SIG-M5 treated with dmso at 0.1 percent for 504 hours (cell line): ENCODE measurements at regions not wholly inside any gene's neighbourhood (a gene's known extent, or its start where the extent isn't known, plus 50 kb on each side); places are given as distances from the start of the nearest gene placed in this dataset.
A peak's percentile ranks its signal among the peaks of the same experiment; 100 is the strongest.

Experiments
- DNase-seq: peaks from one replicate; lab custom pipeline; 2025; ENCODE audit not compliant: unreplicated experiment; lab: John Stamatoyannopoulos, UW

DNA sequence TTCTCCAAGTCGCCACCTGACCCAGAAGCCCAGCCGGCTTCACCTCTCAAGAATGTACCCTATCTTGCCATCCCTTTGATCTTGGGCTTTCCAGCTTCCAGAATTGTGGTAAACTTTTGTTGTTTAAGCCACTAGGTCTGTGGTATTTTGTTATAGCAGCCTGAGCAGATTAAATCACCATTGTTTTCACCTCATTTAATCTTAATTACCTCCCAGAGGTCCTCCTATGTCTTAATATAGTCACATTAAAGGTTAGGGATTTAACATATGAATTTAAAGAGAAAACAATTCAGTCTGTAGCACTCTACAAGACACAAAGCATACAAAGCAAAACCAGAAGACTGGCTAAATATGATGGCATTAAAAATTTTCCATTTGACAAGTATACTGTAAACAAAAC is 123.4 kb upstream of the CADM2 start:
- no peak for DNase-seq

DNA sequence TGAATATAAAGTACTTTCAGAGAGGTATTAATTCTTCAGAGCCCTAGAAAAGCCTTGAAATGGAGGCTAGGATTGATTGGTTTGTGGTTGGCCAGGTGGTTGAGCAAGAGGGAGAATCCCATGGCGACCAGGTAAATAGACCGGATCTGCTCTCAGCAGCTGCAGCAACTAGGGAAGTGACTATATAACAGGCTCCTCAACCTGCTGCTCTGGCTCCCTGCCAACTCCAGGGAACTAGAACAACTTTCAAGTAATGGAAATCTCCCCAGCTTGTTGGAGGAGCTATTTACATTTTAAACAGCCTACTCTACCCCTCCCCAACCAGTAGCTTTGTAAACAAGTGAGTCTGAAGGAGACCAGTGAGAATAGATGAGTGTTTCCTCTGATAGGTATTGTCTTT is 121.8 kb upstream of the CADM2 start:
- peak; percentile 28 for DNase-seq

DNA sequence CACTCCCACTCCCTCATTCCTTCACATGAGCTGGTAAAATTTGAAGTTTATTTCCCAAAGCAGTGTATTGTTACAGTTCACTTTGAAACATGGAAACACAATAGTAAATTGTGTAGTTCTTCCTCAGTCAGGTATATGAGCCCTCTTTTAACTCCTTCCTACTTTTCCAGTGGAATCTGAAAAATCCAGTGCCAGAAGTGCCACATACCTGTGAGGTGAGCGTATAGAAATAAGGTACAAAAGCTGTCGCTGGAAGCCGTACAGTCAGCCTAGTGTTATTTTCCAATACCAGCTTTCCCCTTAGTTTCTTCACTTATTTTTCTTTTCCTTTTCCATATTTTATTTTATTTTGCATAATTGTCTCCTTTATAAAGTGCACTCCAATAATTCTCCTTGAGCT is 81.7 kb upstream of the CADM2 start:
- no peak for DNase-seq

DNA sequence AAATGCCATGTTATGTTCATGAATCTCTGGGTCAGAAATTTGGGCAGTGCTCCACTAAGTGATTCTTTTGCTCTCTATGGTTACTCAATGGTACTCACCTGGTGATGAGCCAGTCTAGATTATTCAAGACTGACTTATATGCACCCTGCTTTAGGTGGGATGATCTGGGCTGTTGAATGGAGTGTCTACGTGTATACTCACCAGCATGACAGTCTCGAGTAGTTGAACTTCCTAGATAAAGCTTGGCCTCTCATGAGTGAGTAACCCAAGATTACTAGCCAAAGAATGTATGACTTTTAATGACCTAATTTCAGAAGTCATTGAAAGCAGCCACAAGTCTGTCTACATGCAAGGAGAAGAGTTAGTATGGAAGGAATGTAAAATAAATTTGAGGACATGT is 77.5 kb upstream of the CADM2 start:
- no peak for DNase-seq

DNA sequence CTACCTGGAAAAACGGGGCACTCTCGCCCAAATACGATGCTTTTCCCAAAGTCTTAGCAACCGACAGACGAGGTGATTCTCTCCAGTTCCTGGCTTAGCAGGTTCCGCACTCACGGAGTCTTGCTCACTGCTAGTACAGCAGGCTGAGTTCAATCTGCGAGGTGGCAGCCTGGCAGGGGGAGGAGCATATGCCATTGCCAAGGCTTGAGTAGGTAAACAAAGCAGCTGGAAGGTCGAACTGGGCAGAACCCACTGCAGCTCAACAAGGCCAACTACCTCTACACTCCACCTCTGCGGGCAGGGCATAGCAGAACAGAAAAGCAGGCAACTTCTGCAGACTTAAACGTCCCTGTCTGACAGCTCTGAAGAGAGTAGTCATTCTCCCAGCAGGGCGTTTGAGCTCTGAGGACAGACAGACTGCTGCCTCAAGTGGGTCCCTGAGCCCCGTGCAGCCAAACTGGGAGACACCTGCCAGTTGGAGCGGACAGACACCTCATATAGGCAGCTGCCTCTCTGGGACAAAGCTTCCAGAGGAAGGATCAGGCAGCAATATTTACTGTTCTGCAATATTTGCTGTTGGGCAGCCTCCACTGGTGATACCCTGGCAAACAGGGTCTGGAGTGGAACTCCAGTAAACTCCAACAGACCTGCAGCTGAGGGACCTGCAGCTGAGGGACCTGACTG is 73.4 kb upstream of the CADM2 start:
- DNase-seq, result no peak

DNA sequence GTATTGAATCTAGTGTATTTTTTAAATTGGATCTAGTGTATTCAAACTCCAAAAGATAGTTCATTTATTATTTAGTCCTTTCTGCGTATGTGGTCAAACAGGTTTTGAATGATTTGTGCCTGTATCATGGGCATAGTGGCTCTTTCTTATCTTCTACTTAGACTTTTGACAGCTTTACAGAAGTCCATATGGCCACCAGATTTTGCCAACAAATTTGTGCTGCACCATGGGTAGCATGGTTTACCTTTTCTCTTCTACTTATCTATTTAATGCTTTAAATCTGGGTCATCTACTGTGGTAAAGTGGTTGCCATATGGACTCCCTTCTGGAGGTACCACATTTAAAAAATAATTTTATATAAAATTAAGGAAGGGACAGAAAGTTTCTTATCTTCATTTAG is 66.9 kb upstream of the CADM2 start:
- no peak for DNase-seq

DNA sequence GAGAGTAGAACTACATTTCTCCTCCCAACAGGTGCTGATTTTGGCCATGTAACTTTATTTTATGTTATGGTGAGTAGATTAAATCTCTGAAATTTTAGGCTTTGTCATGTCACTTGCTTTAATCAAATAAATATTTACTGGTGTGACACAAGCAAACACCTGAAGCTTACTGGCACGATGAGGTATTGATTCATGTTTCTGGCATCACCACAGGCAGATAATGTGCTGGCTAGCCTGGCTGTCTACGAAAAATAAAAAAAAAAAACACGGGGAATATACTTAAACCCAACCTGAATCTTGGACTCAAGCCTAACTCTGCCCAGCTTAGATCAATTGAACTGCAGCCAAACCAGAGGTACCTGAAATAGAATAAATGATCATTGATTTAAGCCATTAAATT is 65.6 kb upstream of the CADM2 start:
- DNase-seq, result no peak

DNA sequence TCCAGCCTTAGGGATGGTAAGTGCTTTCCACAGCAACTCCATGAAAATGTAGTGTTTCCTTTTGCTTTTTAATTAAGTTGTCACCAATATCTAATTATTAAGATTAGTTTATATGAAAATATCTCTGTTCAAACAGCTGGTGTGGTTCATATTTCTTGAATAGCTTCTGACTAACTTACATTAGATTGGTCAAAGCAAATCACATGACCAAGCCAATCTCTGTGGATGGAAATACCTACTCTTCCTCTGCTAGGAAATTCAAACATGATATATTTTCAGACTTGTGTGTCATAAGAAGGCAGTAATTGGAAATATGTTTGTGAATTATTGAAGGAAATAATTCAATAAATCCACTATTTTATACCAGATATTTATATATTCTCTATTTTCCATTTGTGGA is 54.6 kb upstream of the CADM2 start:
- no peak for DNase-seq

DNA sequence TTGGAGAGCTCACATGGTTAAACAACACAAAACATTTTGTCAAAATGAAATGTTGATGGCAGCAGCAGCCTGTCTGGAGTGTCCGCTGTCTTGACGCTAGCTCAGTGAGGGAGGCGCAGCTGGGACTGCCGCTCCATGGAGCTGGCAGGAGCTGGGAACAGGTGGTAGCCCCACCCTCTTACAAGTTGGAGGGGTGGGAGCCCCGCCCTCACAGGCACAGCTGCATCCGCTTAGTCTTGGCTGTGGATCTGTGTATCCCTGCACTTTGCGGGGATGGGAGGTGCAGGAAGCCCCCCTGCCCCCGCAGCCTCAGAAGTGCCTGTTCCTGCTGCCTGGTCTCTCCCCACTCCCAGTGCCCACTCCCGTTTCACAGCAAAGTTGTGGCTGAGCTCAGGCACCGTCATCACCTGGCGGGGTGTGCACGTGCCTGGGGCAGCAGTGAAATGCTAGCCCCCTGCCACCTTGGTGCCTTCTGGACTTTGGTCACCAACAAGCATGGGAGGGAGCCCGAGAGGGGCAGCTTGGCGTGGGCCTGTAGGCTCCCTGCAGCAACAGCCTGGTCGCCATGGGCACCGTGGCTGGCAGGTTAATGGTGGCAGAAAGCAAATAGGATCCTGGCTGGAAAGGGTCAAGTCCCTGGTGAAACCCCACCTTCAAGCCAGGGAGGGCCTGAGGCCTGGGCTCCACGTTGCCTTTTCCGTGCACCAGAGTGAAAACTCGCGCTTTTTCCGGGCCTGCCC is 53.8 kb upstream of the CADM2 start:
- DNase-seq, result no peak

DNA sequence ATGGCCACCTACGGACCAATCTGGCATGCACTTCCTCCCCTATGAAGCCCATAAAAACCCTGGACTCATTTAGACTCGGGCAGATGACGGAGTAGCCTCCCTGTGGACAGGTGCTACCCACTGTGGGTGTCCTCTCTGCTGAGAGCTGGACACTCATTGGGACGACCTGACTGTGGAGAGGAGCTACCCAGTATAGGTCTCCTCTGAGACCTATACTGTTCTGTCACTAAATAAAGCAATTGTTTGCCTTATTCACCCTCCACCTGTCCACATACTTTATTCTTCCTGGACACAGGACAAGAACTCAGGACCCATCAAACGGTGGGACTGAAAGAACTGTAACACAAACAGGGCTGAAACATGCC is 53.3 kb upstream of the CADM2 start:
- no peak for DNase-seq

DNA sequence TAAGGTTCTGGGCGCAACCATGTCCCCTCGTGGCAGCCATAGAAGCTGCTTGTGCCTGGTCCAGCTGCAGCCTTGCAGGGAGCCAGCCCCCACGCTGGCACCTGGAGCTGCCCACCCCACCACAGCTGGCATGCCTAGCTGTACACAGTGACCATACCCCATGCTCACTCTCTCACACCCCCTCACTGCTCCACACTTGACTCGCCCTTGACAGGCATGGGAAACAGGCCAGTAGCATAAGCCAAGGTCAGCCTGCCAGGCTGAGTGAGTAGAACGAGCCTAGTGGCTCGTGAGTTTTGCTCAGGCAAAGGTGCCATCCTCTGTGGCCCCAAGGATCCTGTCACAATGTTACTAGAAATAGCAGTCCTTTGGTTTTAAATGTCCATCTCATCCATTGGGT is 52.7 kb upstream of the CADM2 start:
- DNase-seq, result no peak
